ENCODE measurements at regions not wholly inside any gene's neighbourhood (a gene's known extent, or its start where the extent isn't known, plus 50 kb on each side); places are given as distances from the start of the nearest gene placed in this dataset.

GRCh38 chr15:91564631-91565030 is 288.9 kb upstream of the SLCO3A1 start:
- TF ChIP-seq ARID3A (IDR thresholded peaks at IDR 0.05; ENCODE audit: borderline replicate concordance, low read depth, low read length): no peak
- TF ChIP-seq ATF7 (IDR thresholded peaks at IDR 0.05): no peak
